Ovary (tissue), 3 donors: ENCODE measurements at regions not wholly inside any gene's neighbourhood (a gene's known extent, or its start where the extent isn't known, plus 50 kb on each side); places are given as distances from the start of the nearest gene placed in this dataset.

Source experiments
- EP300 ChIP-seq: sonication (generic); formaldehyde crosslinking; IDR thresholded peaks from one replicate; pipeline ENCODE4 v1.6.1; 2017; ENCODE audit warnings: antibody characterized with exemption
- TF ChIP-seq, protein P1 (sequence below), 3 donors: fragments of 450-650 bp in 2 of 3; fragments of 200-600 bp in 1 of 3; IDR thresholded peaks; one replicate each; pipeline versions ENCODE4 v1.5.1 to v1.8.0; 2016 to 2022; ENCODE audit warnings: antibody characterized with exemption in 3 of 3, mild to moderate bottlenecking in 1 of 3
- donor health status: DM: no; HTN: no; CAD: no.

DNA sequence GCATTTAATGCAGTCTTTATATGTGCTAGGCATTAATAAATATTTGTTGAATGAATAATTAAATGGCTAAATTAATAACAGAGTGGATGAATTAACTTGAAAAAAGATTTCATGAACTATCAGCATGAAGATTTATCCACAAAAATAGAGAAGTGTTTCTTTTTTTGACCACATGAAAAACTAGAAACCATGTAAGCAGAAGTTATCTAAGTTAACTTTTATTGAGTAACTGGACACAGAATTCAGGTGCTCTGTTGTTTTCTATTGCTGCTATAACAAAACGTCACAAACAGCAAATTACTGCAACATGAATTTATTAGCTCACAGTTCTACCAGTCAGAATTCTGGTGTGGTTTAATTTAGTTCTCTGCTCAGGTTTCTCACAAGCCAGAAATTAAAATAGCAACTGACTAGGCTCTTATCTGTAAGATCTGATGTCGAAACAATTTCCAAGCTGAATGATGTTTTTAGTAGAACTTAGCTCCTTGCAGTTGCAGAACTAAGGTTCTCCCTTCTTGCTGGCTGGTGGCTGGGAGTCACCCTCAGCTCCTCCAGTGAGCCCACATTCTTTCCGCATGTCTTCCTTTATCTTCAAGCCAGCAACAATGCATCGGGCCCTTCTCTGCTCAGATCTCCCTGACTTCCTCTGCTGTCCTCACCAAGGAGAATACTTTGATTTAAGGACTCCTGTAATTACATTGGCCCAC lies 810.2 kb upstream of the ALCAM start:
- TF ChIP-seq, protein P1, sequence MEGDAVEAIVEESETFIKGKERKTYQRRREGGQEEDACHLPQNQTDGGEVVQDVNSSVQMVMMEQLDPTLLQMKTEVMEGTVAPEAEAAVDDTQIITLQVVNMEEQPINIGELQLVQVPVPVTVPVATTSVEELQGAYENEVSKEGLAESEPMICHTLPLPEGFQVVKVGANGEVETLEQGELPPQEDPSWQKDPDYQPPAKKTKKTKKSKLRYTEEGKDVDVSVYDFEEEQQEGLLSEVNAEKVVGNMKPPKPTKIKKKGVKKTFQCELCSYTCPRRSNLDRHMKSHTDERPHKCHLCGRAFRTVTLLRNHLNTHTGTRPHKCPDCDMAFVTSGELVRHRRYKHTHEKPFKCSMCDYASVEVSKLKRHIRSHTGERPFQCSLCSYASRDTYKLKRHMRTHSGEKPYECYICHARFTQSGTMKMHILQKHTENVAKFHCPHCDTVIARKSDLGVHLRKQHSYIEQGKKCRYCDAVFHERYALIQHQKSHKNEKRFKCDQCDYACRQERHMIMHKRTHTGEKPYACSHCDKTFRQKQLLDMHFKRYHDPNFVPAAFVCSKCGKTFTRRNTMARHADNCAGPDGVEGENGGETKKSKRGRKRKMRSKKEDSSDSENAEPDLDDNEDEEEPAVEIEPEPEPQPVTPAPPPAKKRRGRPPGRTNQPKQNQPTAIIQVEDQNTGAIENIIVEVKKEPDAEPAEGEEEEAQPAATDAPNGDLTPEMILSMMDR (IDR thresholded peaks at IDR 0.05), result no peak
- TF ChIP-seq EP300, result no peak
